K562 (cell line): ENCODE measurements at regions not wholly inside any gene's neighbourhood (a gene's known extent, or its start where the extent isn't known, plus 50 kb on each side); places are given as distances from the start of the nearest gene placed in this dataset.

Source experiments
- ATAC-seq: fragments of 200-7000 bp; cut with Tn5 transposase; 3 replicates; pipeline ENCODE4 v1.9.1; 2020; ENCODE audit warnings: moderate library complexity
- BruUV-seq: library from RNA; stranded (reverse); fragments of 400-500 nt; replicated peaks from 2 replicates; lab custom pipeline; 2021; lab: Mats Ljungman, UMichigan
- CTCF ChIA-PET: fragments of 300-600 bp; formaldehyde crosslinking; extraction: SDS; loops from one replicate; lab custom pipeline; 2021; ENCODE audit warnings: low intra/inter-chr PET ratio; lab: Yijun Ruan, JAX
- POLR2A ChIA-PET: fragments of 300-600, 350-650 bp; sonication (Branson Sonifier 250); formaldehyde crosslinking; extraction: SDS; loops from one replicate; lab custom pipeline; 2021; ENCODE audit warnings: antibody characterized with exemption, inconsistent platforms; lab: Yijun Ruan, JAX
- DNase-seq, 4 experiments: peaks; one replicate each; pipeline versions ENCODE4 v3.0.0 to v3.0.0-alpha.2; 2011 to 2018; ENCODE audit warnings: low spot score in 3 of 4, mixed read lengths in 3 of 4; ENCODE audit errors: extremely low read depth in 1 of 4
- FAIRE-seq: peaks from 2 replicates; lab custom pipeline; 2011; peaks lifted over from hg19 to GRCh38; lab: Jason Lieb, UNC
- H2AFZ ChIP-seq: 2 replicates; pipeline ENCODE4 v1.6.0; 2011; ENCODE audit warnings: low read depth, low read length, control low read depth, inconsistent platforms
- H3K27ac ChIP-seq: fragments of 200-600 bp; 3 replicates; pipeline ENCODE4 v1.8.0; 2011; ENCODE audit warnings: low read depth, mild to moderate bottlenecking, control low read depth, inconsistent platforms, low read length, moderate library complexity, mixed read lengths; ENCODE audit errors: extremely low read depth
- H3K27me3 ChIP-seq, 2 experiments: fragments of 300-600 bp in 1 of 2; 2 replicates in 1 of 2; 3 replicates in 1 of 2; pipeline versions ENCODE4 v1.6.0 to v1.8.0; 2011; ENCODE audit warnings: inconsistent platforms in 2 of 2, low read length in 2 of 2, mild to moderate bottlenecking in 1 of 2, mixed read lengths in 1 of 2, moderate library complexity in 1 of 2; ENCODE audit not compliant: control insufficient read depth in 2 of 2, insufficient read depth in 2 of 2
- H3K36me3 ChIP-seq: fragments of 300-600 bp; 3 replicates; pipeline ENCODE4 v1.8.0; 2011; ENCODE audit warnings: mild to moderate bottlenecking, low read length, inconsistent platforms; ENCODE audit not compliant: control insufficient read depth, insufficient read depth
- H3K4me1 ChIP-seq, 2 experiments: fragments of 200-600 bp in 1 of 2; replicated peaks in 1 of 2; 2 replicates in 1 of 2; 3 replicates in 1 of 2; pipeline versions ENCODE4 v1.5.1 to v1.8.0; 2011; ENCODE audit warnings: inconsistent platforms in 2 of 2, low read length in 2 of 2, mild to moderate bottlenecking in 1 of 2, mixed read lengths in 1 of 2, moderate library complexity in 1 of 2; ENCODE audit not compliant: control insufficient read depth in 2 of 2, insufficient read depth in 2 of 2
- H3K4me2 ChIP-seq: 2 replicates; pipeline ENCODE4 v1.6.1; 2011; ENCODE audit warnings: low read length, control low read depth, inconsistent platforms, mixed read lengths; ENCODE audit not compliant: insufficient read depth
- H3K4me3 ChIP-seq: fragments of 200-600 bp; sonication (generic), shearing (Covaris generic); 2 replicates; pipeline ENCODE4 v1.5.1; 2016; ENCODE audit warnings: control low read depth, inconsistent platforms
- H3K79me2 ChIP-seq: fragments of 200-600 bp; 3 replicates; pipeline ENCODE4 v1.8.0; 2011; ENCODE audit warnings: low read length, inconsistent platforms; ENCODE audit not compliant: control insufficient read depth, insufficient read depth
- H3K9ac ChIP-seq, 2 experiments: 2 replicates each; pipeline versions ENCODE4 v1.6.0 to v1.6.1; 2011; ENCODE audit warnings: low read depth in 2 of 2, low read length in 2 of 2, control low read depth in 1 of 2, inconsistent platforms in 1 of 2, mild to moderate bottlenecking in 1 of 2, mixed read lengths in 1 of 2; ENCODE audit not compliant: insufficient read depth in 1 of 2
- H3K9me1 ChIP-seq: one replicate; pipeline ENCODE4 v1.6.0; 2011; ENCODE audit warnings: inconsistent platforms, mild to moderate bottlenecking, low read length, moderate library complexity; ENCODE audit not compliant: control insufficient read depth, insufficient read depth
- H3K9me3 ChIP-seq: replicated peaks from 2 replicates; pipeline ENCODE4 v1.5.1; 2011; ENCODE audit warnings: low read depth, low read length, inconsistent platforms; ENCODE audit not compliant: control insufficient read depth, insufficient read depth
- H4K20me1 ChIP-seq: replicated peaks from 2 replicates; pipeline ENCODE4 v1.6.1; 2011; ENCODE audit warnings: low read length, inconsistent platforms, mixed read lengths; ENCODE audit not compliant: control insufficient read depth, insufficient read depth
- ARID3B ChIP-seq: fragments of 250-450 bp; sonication (Bioruptor Pico); IDR thresholded peaks from 2 replicates; pipeline ENCODE4 v1.4.0; 2020; ENCODE audit warnings: borderline replicate concordance
- CBX5 ChIP-seq: IDR thresholded peaks from 2 replicates; pipeline ENCODE4 v1.6.1; 2014; ENCODE audit warnings: low read depth, borderline replicate concordance
- CREB1 ChIP-seq, 2 experiments: sonication (generic) in 1 of 2; formaldehyde crosslinking in 1 of 2; IDR thresholded peaks; 2 replicates each; pipeline versions ENCODE4 v1.6.1 to v1.8.0; 2012 to 2022; ENCODE audit warnings: inconsistent platforms in 1 of 2, mild to moderate bottlenecking in 1 of 2, missing genetic modification reagents in 1 of 2, moderate library complexity in 1 of 2
- CTCF ChIP-seq, 3 experiments: IDR thresholded peaks in 2 of 3; conservative IDR thresholded peaks in 1 of 3; 2 replicates each; pipeline ENCODE4 v1.5.1; 2011 to 2012; ENCODE audit warnings: low read length in 3 of 3, mild to moderate bottlenecking in 3 of 3, control low read depth in 2 of 3, improper control_type of control experiment in 1 of 3, inconsistent platforms in 1 of 3, low read depth in 1 of 3, mixed read lengths in 1 of 3, moderate library complexity in 1 of 3; ENCODE audit not compliant: insufficient read depth in 2 of 3
- ELF2 ChIP-seq: fragments of 250-450 bp; sonication (Bioruptor Pico); IDR thresholded peaks from 2 replicates; pipeline ENCODE4 v1.5.0; 2021; ENCODE audit warnings: mild to moderate bottlenecking
- EP300 ChIP-seq: IDR thresholded peaks from 2 replicates; pipeline ENCODE4 v1.6.1; 2012; ENCODE audit warnings: low read length, improper control_type of control experiment
- FOXA3 ChIP-seq, 2 experiments: fragments of 450-650 bp in 1 of 2; sonication (generic) in 1 of 2; formaldehyde crosslinking; IDR thresholded peaks in 1 of 2; conservative IDR thresholded peaks in 1 of 2; 2 replicates each; pipeline versions ENCODE4 v1.4.0 to v1.8.0; 2020 to 2022; ENCODE audit warnings: mild to moderate bottlenecking in 2 of 2, missing genetic modification reagents in 1 of 2
- HCFC1 ChIP-seq: IDR thresholded peaks from 2 replicates; pipeline ENCODE4 v1.6.1; 2012; ENCODE audit warnings: low read depth, low read length, improper control_type of control experiment
- HNRNPL ChIP-seq: fragments of 200-400 bp; formaldehyde crosslinking; IDR thresholded peaks from 2 replicates; pipeline ENCODE4 v1.6.1; 2017; ENCODE audit warnings: low read depth, mild to moderate bottlenecking, low read length
- MTA2 ChIP-seq: fragments of 450-650 bp; IDR thresholded peaks from 2 replicates; pipeline ENCODE4 v1.6.1; 2016; ENCODE audit warnings: low read depth
- PATZ1 ChIP-seq: fragments of 250-450 bp; sonication (Bioruptor Pico); IDR thresholded peaks from 2 replicates; pipeline ENCODE4 v1.5.0; 2020; ENCODE audit warnings: mild to moderate bottlenecking, borderline replicate concordance
- TAF15 ChIP-seq: fragments of 200-400 bp; formaldehyde crosslinking; IDR thresholded peaks from 2 replicates; pipeline ENCODE4 v1.6.1; 2017; ENCODE audit warnings: mild to moderate bottlenecking, low read depth, low read length, moderate library complexity
- TOE1 ChIP-seq, 2 experiments: fragments of 450-650 bp in 1 of 2; sonication (generic) in 1 of 2; formaldehyde crosslinking in 1 of 2; IDR thresholded peaks; 2 replicates each; pipeline versions ENCODE4 v1.7.1 to v1.8.0; 2016 to 2022; ENCODE audit warnings: borderline replicate concordance in 2 of 2, mild to moderate bottlenecking in 2 of 2, antibody characterized with exemption in 1 of 2, inconsistent platforms in 1 of 2, low read depth in 1 of 2, missing genetic modification reagents in 1 of 2, moderate library complexity in 1 of 2
- XRCC3 ChIP-seq: fragments of 450-650 bp; IDR thresholded peaks from 2 replicates; pipeline ENCODE4 v1.6.1; 2017; ENCODE audit warnings: mild to moderate bottlenecking, moderate library complexity
- ZKSCAN3 ChIP-seq: fragments of 250-450 bp; sonication (Bioruptor Pico); IDR thresholded peaks from 2 replicates; pipeline ENCODE4 v1.4.0; 2020
- ZNF165 ChIP-seq: fragments of 250-450 bp; sonication (Bioruptor Pico); IDR thresholded peaks from 2 replicates; pipeline ENCODE4 v1.4.0; 2020; ENCODE audit warnings: borderline replicate concordance
- ZNF41 ChIP-seq: fragments of 250-450 bp; sonication (Bioruptor Pico); conservative IDR thresholded peaks from 2 replicates; pipeline ENCODE4 v1.4.0; 2020; ENCODE audit warnings: mild to moderate bottlenecking
- WGBS: fragments of 100-300 bp; shearing (Covaris generic); methylation state at CpG from one replicate; pipeline ENCODE4 v1.1.6; 2016; ENCODE audit warnings: low coverage, mixed read lengths; ENCODE audit not compliant: insufficient coverage; ENCODE audit errors: missing lambda C conversion rate; 5-methylcytosine and 5-hydroxymethylcytosine counted together
- in situ Hi-C: fragments of 300-500 bp; cut with MboI; formaldehyde crosslinking; loops from 4 replicates; pipeline ENCODE4 v1.15.0; 2018; ENCODE audit warnings: inconsistent platforms, mixed read lengths
- intact Hi-C: fragments of 100-400 bp; cut with micrococcal nuclease; formaldehyde crosslinking; loops from 2 replicates; pipeline ENCODE4 v1.14.2; 2022

- no peak for TF ChIP-seq CREB1 (IDR thresholded peaks at IDR 0.05)
- TF ChIP-seq CREB1 (CRISPR knock-in tag; IDR thresholded peaks at IDR 0.05) = no peak
- no peak for TF ChIP-seq CTCF (IDR thresholded peaks at IDR 0.05 in 2 of 3, conservative IDR thresholded peaks at IDR 0.05 in 1 of 3; ENCODE audit: insufficient read depth in 2 of 3, low read depth in 1 of 3, low read length in 3 of 3)
- TF ChIP-seq HNRNPL = no peak
- TF ChIP-seq XRCC3 = no peak
- TF ChIP-seq TAF15 = no peak
Observed at GRCh38 chr13:73171271-73171682, 112.5 kb downstream of the KLF5 start (continued).

- Histone ChIP-seq H3K9me1 (no peaks in the 10 kb centered on the region), H4K20me1 (no peaks in the 10 kb centered on the region), H3K4me1 (no peaks in the 10 kb centered on the region), H3K36me3 (no peaks in the 10 kb centered on the region), H3K9ac (no peak overlapping the region), H3K79me2 (no peaks in the 10 kb centered on the region), H3K4me3 (no peak overlapping the region), H3K4me2 (no peak overlapping the region), H3K27me3 (no peaks in the 10 kb centered on the region), H3K9me3 (no peaks in the 10 kb centered on the region), H2AFZ (no peak overlapping the region), H3K27ac (no peak overlapping the region)
- no TSS peak for BruUV-seq
- WGBS = 0% methylated on average over 1 of the region's 2 CpGs
- POLR2A ChIA-PET = no interaction called here
- intact Hi-C loops (no loop called here), in situ Hi-C loops (no loop called here)
- CTCF ChIA-PET = no interaction called here
- no peak for FAIRE-seq
- DNase-seq = no peak
- ATAC-seq = no peak
- TF ChIP-seq TOE1 (IDR thresholded peaks at IDR 0.05; ENCODE audit: borderline replicate concordance) = no peak
- no peak for TF ChIP-seq TOE1 (CRISPR knock-in tag; IDR thresholded peaks at IDR 0.05; ENCODE audit: borderline replicate concordance, low read depth)
- no peak for TF ChIP-seq FOXA3 (CRISPR knock-in tag; conservative IDR thresholded peaks at IDR 0.05 in 1 of 2, IDR thresholded peaks at IDR 0.05 in 1 of 2)
- no peak for TF ChIP-seq ZNF41 (CRISPR knock-in tag)
- no peak for TF ChIP-seq HCFC1
- TF ChIP-seq MTA2 = no peak
- TF ChIP-seq PATZ1 (CRISPR knock-in tag) = no peak
- no peak for TF ChIP-seq EP300
- TF ChIP-seq CBX5 = no peak
- no peak for TF ChIP-seq ZKSCAN3 (CRISPR knock-in tag)
- no peak for TF ChIP-seq ELF2
- no peak for TF ChIP-seq ZNF165 (CRISPR knock-in tag)
- no peak for TF ChIP-seq ARID3B
Observed at GRCh38 chr13:73169971-73170370, 111.2 kb downstream of the KLF5 start.
